Glomerular visceral epithelial cell (primary cell): ENCODE measurements at regions not wholly inside any gene's neighbourhood (a gene's known extent, or its start where the extent isn't known, plus 50 kb on each side); places are given as distances from the start of the nearest gene placed in this dataset.
"Not testable (repeated sequence)": the region's sequence is repeated elsewhere in the genome, so short reads cannot be mapped to it uniquely, and the experiment has no call there.

Experiments used
- DNase-seq: peaks from one replicate; pipeline ENCODE4 v3.0.0-alpha.2; 2016; ENCODE audit errors: extremely low spot score

DNA sequence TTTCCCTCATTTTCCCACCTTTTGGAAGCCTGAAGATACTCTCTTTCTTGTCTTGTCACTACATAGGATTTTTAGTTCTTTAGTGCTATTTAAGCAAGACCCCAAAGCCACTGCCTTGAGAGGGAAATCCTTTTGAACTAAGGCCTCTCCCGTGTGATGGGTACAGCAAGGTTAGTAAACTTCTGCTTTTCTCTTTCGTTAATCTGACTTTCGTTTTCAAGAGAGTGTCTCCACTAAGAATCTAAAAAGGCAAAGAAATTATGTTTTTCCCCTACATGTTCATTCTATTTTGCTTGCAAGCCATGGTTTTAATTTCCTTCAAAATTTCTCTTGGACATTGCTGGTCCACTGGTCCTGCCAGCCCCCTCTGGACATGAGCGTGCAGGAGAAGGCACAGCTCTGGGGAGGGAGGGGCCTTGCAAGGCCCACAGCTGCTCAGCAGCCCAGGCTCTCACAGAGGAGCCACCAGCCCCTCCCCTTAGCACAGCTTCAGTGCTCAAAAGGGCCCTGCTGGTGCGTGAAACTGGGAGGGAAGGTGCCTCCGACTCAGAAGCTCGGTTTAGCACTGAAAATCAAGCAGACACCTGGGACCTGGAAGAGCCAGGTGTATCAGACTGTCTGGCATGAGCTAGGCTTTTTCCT is 210.9 kb upstream of the GALNT2 start:
- no peak for DNase-seq

DNA sequence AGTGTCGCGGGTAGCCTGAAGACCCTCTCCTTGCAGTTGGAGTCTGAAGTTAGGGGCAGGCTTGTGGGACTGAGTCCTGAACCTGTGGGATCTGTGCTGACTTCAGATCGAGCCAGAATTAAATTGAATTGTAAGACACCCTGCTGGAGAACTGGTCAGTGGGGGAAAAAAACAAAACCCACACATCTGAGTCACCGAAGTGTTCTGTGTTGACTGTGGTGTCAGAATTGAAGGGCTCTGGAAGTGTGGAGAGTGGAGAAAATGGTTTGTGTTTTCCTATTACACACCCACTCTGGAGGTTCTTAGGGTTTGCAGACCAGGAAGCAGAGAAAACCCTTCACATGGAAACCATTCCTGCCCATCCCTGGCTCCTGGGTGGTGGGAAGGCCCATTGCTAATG is 209.5 kb upstream of the GALNT2 start:
- no peak for DNase-seq

DNA sequence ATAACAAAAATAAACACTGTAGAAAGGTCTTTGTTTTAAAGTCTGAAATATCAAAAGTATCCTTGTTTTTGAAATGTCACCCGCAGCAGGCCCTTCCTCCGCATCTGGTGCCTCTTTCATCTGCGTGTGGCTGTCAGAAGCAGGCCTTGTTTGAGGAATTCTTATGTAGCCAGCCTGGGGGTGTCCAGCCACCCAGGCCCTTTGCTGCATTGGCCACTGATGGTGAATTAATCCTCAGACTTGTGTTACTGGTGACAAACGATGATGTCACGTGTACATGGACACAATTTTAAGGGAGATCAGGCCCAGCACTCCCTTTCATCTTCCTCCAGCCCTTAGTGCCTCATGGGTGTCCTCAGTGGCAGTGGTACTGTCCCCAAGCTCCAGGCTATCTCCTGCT is 208.0 kb upstream of the GALNT2 start:
- DNase-seq = no peak

DNA sequence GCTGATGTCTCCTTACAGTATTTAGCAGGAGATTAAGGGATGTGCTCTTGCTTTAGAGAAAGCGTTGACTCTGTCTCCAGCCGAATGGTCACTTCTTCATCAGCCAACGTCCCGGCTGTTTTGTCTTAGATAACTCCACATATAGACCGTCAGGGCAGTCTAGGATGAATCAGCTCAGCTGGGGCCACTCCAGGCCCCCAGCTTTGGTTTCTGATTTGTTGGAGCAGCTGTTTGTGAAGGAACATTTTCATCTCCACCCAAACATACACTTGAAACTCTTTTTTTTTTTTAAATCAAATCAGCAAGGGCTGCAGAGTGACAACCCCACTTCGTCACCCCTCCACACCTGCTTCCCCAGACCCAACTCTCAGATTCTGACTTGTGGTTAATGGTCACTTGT is 206.1 kb upstream of the GALNT2 start:
- no peak for DNase-seq

DNA sequence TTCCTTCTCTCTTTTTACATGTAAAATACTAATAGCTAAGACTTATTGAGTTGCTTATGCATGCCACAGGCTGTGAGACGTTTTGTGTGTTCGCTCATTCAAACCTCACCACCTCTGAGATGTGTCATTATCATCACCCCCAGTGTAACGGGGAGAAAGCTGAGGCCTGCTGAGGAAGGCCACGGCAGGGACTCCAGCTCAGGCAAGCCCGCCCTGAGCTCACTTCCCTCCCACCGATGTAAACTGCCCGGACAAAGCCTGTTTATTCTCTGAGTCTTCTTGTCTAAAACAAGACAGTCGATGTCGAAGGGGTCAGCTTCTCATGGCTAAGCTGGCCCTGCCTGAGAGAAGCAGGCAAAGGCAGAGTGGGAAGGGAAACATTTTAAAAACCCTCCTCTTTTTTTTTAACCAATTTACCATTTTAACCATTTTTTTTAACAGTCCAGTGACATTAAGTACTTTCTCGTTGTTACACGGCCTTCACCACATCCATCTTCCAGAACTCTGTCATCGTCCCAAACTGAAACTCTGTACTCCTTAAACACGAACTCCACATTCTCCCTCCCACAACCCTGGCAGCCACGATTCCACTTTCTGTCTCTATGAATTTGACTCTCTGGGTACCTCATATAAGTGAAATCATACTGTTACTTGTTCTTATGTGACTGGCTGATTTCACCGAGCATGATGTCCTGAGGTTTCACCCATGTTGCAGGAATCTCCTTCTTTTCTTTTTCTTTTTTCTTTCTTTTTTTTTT is 204.8 kb upstream of the GALNT2 start:
- DNase-seq = no peak

DNA sequence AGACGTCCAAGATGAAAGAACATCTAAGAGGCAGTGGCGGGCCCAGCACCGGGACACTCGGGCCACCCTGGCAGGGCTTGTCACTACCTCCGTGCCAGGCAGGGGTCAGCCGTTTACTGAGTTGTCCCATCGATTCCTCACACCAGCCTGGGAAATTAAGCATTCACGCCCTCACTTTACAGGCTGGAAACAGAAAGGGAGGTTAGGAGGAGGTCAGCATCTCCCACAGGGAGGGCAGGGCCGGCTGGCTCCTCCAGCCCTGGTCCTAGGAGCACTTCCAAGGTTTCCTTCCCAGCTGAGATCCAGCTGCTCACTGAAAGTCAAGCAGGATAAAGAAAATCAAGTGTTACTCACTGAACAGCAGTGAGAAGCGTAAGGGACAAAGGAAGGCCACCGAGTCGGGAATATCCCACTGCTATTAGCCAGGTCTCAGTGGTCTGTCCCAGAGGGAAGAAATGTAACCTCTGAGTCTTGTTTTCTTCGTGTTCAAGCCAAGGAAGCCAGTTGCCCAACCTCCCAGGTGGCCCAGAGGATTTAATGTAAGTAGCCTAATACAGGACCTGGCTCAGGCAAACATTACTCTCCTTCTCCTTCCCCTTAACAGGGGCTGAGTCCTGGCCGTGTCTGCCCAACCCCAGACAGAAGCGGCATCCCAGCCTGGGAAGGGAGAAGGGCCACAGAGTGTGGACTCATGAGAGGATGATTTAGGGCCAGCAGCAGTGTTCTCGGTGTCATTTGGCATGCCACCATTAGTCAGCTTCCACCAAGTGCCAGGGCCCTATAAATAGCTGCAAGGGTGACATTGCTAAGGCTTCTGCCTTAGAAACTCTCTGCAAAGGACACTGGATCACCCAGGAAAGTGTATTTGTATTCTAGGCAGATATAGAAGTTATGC is 203.1 kb upstream of the GALNT2 start:
- DNase-seq = no peak

DNA sequence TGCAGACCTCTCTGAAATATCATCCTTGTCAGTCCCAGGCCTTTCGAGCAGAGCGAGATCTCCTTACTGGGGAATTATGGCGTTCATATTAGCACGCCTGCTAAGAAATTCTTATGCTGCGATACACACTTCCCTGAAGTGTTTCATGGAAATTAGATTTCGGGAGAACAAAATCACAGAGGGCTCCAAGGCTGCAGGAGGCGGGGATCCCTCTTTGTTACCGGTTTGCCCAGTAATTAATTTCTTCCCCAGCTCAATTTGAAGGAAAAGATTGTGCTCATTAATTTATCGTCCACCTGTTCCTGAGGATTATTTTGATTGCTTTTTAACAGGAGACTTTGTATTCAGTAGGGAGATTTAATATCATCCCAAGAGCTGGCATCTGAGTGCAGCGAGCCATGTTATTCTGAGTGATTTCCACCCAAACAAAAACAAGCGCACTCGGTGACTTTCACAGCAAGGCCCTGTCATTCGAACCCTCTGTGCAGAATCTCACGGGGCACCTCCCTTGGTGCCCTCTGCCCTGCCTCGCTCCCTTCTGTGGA is 202.3 kb upstream of the GALNT2 start:
- no peak for DNase-seq

DNA sequence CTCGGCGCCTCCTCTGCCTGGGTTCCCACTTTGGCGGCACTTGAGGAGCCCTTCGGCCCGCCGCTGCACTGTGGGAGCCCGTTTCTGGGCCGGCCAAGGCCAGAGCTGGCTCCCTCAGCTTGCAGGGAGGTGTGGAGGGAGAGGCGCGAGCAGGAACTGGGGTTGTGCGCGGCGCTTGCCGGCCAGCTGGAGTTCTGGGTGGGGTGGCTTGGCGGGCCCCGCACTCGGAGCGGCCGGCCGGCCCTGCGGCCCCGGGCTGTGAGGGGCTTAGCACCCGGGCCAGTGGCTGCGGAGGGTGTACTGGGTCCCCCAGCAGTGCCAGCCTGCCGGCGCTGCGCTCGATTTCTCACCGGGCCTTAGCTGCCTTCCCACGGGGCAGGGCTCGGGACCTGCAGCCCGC is 201.7 kb upstream of the GALNT2 start:
- DNase-seq = not testable (repeated sequence)

DNA sequence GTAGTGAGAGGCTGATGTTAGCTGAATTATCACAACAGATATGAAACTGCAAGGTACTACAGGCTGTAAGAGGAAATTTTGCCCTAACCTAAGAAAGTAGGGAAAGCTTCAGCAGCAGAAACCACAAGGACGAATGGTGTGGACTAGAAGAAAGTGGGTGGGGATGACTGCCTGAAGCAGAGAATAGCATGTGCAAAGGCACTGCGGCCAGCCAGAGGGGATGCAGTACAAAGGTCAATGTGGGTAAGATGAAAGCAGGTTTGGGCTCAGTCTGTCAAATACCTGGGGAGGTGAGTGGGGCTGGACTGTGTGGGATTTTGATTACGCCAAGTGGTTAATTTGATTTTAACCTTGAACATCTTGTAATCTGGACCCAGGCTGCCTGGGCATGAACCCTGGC is 199.3 kb upstream of the GALNT2 start:
- DNase-seq = no peak

DNA sequence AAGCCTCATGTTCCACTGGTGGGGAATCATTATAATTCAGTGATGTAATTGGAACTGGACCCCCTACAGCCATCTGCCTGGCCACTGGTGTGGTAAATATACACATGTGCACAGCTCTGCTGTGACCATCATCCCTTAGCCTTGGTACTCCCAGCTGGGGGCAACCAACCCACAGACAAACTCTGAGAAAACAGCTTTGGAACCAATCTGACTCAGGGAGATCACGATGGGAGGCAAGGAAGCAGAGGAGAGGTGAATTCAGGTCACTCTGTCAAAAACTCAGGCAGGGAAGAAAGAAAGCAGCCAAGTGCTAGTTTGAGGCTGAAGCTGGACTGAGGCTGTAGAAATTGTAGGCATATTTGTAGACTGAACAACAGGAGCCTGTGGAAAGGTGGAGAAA is 197.8 kb upstream of the GALNT2 start:
- DNase-seq = peak; percentile 5

DNA sequence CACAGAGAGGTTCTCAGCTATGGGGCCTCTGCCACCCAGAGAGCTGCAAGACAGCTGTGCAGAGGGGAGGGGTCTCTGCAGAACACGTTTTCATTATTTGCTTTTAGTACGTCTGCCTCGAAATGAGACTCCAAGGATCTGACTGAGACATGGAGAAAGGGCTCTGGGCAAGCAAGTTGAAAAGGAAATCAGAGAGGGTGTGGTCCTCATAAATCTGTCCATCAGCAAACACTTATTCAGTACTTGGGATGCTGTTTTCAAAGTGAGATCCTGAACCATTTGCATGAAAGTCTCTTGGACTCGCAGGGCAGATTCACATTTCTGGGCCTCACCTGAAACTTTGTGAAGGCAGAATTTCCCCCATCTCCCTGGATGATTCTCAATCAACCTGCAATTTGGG is 197.4 kb upstream of the GALNT2 start:
- DNase-seq = no peak

DNA sequence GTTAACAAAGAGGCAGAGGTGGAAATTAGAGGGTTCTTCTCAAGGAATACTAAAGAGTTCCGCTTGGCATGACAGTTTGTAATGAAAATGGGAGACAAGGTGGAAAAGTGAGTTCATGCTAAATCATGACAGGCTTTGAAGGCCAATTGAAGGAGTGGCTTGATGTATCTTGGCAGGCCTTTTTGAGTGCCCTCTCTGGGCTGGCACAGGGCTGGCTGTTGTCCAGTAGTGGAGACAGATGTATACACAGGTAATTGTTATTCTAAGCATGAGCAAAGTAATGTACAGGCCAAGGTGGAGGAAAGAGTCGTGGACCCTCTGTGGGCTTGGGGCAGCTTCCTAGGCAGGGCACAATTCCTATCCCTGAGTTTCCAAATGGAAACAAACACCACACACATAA is 196.7 kb upstream of the GALNT2 start:
- no peak for DNase-seq

DNA sequence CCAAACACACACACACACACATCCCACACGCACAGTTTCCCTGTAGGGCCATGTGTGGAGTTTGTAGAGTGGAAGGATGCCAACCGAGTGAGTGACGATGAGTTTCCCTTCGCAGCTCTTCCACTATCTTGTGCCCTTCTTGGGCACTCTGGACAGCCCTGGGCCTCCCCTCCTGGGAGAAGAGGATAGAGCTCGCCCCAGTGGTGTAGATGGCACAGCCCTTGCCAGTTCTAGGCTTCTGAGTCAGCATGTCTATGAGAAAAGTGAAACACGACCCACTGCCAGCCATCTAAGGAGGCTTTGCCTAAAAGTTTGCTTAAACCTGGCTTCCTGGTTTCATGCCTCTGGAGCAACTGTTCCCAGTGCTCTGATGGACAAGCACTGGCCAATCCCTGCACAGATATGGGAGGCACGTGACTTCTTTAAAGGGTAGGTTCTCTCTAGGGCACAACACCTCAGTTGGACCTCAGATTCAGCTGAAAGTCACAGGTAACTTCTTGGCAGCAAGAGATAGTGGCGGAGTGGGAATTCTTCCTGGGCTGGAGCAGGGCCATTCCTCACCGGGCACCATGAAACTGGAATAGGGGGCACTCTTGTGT is 195.9 kb upstream of the GALNT2 start:
- no peak for DNase-seq

DNA sequence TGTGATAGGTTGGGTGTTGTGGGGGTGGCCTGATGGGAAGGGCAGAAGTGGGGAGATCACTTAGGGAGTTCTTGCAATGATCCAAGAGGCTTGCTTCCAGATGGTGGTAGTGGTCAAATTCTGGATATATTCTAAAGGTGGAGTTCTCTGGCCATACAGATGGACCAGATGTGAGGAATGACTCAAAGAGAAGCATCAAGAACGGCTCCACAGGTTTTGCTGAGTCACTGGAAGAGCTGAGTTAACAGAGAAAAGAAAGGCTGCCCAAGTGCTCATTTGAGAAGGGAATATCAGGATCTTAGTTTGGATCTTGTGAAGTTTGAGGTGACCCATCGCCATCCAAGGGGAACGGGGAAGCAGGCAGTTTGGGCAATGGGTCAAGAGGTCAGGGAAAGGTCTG is 192.9 kb upstream of the GALNT2 start:
- DNase-seq = no peak

DNA sequence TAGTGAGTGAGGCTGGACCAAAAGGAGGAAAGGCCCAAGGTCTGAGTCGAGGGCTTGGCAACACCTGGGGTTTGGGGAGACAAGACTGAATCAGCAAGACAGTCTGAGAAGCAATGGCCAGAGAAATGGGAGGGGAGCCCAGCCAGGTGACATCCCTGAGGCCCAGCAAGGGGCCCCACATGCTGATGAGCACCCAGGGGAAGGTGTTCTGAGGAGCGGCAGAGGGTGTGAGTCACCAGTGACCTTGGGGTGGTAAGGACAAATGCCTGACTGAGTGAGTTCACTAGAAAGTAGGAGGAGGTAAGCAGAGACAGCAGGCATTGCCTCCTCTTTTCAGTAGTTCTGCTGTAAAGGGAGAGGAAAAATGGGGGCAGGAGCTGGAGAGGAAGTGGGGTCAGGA is 192.4 kb upstream of the GALNT2 start:
- no peak for DNase-seq

DNA sequence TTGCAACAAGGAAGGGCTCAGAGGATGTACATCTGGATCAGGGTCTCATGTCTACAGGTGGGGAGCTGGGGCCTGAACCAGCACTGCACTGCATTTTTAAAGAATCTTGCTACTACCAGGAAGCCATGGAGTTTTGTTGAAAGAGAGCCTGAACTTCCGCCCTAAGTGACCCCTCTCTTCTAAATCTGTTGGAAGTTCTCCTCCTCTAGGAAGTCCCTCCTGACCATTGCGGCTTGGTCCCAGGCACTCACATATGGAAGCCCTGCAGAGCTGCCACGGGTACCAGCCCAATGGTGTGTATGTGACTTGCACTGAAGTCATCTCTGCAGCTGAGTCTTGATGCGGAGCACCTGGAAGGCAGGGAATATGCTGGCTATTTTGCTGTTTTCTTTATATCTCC is 192.0 kb upstream of the GALNT2 start:
- DNase-seq = no peak

DNA sequence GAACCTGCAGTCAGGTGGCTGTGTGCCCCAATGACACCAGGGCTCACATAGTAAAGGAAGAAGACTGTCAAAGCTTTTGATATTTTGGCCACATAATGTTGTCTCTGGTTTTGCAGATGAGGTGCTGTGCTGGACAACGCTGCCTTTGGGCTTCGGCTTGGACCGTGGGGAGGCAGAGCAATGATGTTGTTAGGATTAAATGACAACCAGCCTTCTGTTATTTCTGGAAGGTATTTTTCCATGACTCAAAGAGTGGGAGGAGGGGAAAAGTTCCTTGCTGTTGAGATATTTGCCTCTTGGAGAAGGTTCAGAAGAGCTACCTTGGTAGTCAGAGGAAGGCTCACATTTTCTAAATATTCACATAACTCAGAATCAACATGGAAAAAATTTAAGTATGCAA is 187.3 kb upstream of the GALNT2 start:
- no peak for DNase-seq

DNA sequence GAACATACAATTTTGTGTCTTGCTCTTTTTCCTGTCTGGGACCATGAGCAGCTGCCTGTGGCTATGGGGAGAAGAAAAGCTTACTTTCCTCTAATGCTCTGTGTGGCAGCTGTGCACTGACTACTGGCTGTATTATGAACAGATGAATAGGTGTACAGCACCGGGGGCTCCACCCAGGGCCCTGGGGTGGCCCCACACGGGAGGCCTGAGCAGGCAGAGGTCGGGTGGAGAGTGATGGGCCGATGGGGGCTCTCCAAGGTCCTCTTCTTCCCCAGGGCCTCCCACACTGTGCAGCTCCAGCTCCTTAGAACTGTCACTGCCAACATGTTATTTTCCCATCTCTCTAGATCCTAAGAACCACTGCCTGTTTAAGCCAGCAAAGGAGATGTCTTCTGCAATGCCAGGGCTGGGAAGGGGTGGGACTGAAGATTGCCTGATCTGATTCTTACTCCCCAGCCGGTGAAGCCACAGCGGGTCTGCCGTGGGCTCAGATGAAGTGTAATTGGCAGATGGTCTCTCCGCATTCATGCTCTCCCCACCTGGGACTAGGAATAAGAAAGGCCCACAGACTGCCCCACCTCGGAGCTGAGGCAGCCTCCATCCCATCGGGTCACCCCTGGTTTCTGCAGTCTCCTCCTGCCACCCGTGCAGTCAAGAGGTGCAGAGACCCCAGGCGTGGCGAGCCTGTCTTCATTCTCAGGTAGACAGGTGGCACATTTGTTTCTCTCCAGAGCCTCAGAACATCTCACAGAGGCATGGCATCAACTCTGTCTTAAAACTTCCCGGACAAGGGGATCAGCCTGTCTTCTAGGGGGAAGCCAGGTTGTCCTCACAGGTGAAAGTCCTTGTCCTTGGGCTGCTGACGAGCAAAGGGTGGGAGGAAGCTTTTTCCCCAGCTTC is 186.5 kb upstream of the GALNT2 start:
- DNase-seq = no peak

DNA sequence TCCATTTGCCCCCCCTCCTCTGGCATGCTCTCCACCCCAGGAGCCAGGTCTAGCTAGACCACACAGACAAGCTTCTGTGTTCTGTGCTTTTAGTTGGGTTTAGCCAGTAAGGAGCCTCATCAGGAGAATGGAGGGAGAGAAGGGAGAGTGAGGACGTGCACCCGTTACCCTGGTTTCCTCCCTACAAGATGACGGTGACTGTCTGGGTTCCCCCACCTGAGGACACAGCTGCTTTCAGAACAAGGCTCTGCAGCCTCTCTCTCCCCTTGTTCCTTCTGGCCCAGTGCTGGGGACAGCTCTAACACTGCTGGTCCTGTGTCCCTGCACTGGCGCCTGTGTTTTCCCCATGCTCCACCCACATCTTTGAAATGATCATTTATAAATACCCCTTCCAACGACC is 184.4 kb upstream of the GALNT2 start:
- no peak for DNase-seq

DNA sequence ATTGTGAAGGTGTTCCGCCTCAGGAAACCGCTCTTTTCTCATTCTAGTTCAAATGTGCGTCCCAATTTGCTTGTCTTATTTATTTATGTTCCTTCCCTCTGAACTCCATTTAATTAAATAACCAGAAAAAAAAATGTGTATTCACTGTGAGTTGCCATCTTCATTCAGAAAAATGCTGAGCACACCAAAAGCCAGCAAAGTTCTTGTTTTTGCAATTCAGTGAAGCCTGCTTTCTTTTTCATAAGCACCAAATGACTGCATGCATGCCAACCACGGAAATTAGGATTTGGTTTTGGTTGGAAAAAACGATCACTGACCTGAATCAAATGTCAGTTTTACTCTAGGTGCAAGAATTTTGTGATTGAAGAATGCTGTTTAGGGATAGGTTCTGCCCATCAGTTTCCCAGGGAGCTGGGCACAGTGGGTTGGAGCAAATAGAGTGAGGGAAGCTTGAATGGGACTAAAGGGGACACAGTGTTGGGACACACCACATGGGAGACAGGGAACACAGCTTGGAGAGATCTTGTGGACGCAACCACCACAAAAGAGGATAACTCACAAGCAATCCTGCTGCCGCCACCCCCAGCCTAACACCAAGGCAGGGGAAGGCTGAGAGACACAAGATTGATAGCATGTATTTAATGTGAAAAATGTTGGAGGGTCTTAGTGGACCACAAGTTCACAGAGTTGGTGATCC is 183.4 kb upstream of the GALNT2 start:
- DNase-seq = no peak
